ENCODE measurements at regions not wholly inside any gene's neighbourhood (a gene's known extent, or its start where the extent isn't known, plus 50 kb on each side); places are given as distances from the start of the nearest gene placed in this dataset.

DNA sequence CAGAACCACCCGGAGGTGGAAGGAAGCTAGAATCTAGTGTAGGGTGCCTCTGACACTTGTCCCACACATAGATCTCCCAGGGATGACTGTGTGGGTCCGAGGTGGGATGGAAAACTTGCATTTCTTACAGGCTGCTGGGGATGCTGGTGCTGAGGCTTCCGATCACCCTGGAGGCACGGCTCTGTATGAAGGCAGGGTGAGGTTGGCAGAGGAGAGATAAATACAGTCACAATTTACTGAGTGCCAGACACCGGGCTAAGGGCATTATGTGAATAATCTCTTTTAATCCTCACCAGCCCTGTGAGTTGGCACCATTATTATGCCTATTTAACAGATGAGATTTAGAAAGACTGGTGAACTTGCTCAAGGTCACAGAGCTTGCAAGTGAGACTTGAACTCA is 250.2 kb upstream of the RREB1 start:
- H4K5ac ChIP-seq (ENCODE audit: insufficient read length, low read depth, low read length): no peak overlapping the region
- H3K9me3 ChIP-seq (ENCODE audit: control insufficient read depth, low read depth, low read length): no peaks in the 10 kb centered on the region
- H4K20me1 ChIP-seq (ENCODE audit: control insufficient read depth, insufficient read depth, insufficient read length): no peaks in the 10 kb centered on the region
- H2BK15ac ChIP-seq (ENCODE audit: low read depth, low read length): no peak overlapping the region
- H3K4ac ChIP-seq (ENCODE audit: low read depth, low read length): no peak overlapping the region
- H3K23me2 ChIP-seq (ENCODE audit: insufficient read length, low read depth, low read length, poor library complexity, severe bottlenecking): no peaks in the 10 kb centered on the region
- no peak overlapping the region for H3K27ac ChIP-seq (ENCODE audit: insufficient read length, low read depth, low read length)
- H3K56ac ChIP-seq (ENCODE audit: insufficient read length, low read depth, low read length): no peak overlapping the region
- H3K27me3 ChIP-seq (ENCODE audit: insufficient read depth, low read length): no peaks in the 10 kb centered on the region
- H3K14ac ChIP-seq (ENCODE audit: insufficient read depth, low read length): no peak overlapping the region
- Mint-ChIP-seq H3K4me3 (no peak overlapping the region), H3K27me3 (ENCODE audit: low read depth) (peaks cover 5% of the 10 kb centered on the region), H3K9me3 (no peaks in the 10 kb centered on the region; a peak in 1 of 5 replicates), H3K27ac (no peak overlapping the region), H3K4me1 (peaks cover 21 to 27% of the 10 kb centered on the region in 2 experiments), H3K36me3 (ENCODE audit: insufficient read depth in 1 of 3, low read depth in 3 of 3) (no peaks in the 10 kb centered on the region)
- no peaks in the 10 kb centered on the region for H3K79me2 ChIP-seq (ENCODE audit: insufficient read depth, low read length)
- peak overlapping the region; percentile 15 for H3K4me2 ChIP-seq (ENCODE audit: insufficient read depth, insufficient read length, low read length)
- peak overlapping the region; percentile 41 for H3K18ac ChIP-seq (ENCODE audit: insufficient read length, low read depth, low read length)
- H2AFZ ChIP-seq (ENCODE audit: low read length): no peak overlapping the region
- no peak overlapping the region for H2BK20ac ChIP-seq (ENCODE audit: low read depth, low read length, poor library complexity, severe bottlenecking)
- H3K23ac ChIP-seq (ENCODE audit: insufficient read length, low read depth, low read length): no peak overlapping the region
- H2BK120ac ChIP-seq (ENCODE audit: low read depth, low read length, poor library complexity, severe bottlenecking): no peak overlapping the region
- no CpG with 5 or more reads among the region's 5 CpGs for WGBS (ENCODE audit: extremely low coverage, insufficient read length, low lambda C conversion rate)
- H3T11ph ChIP-seq (ENCODE audit: low read length): no peak overlapping the region
- no peak overlapping the region for H4K8ac ChIP-seq (replicated peaks; ENCODE audit: insufficient read length, low read depth, low read length)
- H3K4me1 ChIP-seq (ENCODE audit: insufficient read depth, low read length): peaks cover 6% of the 10 kb centered on the region; the same call in 1 of the 2 replicates
- no peak overlapping the region for H4K91ac ChIP-seq (ENCODE audit: insufficient read length, low read depth, low read length)
- H3K9ac ChIP-seq (ENCODE audit: extremely low read depth, insufficient read length, low read length): no peak overlapping the region
- no peaks in the 10 kb centered on the region for H3K79me1 ChIP-seq (ENCODE audit: insufficient read depth, low read depth, low read length, poor library complexity, severe bottlenecking)
- H2BK5ac ChIP-seq (ENCODE audit: insufficient read length, low read length): no peak overlapping the region
- TF ChIP-seq, protein P1, sequence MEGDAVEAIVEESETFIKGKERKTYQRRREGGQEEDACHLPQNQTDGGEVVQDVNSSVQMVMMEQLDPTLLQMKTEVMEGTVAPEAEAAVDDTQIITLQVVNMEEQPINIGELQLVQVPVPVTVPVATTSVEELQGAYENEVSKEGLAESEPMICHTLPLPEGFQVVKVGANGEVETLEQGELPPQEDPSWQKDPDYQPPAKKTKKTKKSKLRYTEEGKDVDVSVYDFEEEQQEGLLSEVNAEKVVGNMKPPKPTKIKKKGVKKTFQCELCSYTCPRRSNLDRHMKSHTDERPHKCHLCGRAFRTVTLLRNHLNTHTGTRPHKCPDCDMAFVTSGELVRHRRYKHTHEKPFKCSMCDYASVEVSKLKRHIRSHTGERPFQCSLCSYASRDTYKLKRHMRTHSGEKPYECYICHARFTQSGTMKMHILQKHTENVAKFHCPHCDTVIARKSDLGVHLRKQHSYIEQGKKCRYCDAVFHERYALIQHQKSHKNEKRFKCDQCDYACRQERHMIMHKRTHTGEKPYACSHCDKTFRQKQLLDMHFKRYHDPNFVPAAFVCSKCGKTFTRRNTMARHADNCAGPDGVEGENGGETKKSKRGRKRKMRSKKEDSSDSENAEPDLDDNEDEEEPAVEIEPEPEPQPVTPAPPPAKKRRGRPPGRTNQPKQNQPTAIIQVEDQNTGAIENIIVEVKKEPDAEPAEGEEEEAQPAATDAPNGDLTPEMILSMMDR (conservative IDR thresholded peaks at IDR 0.05): no peak
- no peak overlapping the region for H2BK12ac ChIP-seq (ENCODE audit: insufficient read length, low read depth, low read length)
- no peak for DNase-seq
- H2AK5ac ChIP-seq (ENCODE audit: insufficient read length, low read length): no peak overlapping the region
